CD4-positive, alpha-beta T cell (primary cell): ENCODE measurements at regions not wholly inside any gene's neighbourhood (a gene's known extent, or its start where the extent isn't known, plus 50 kb on each side); places are given as distances from the start of the nearest gene placed in this dataset.

Source experiments
- ATAC-seq: fragments of 200-7000 bp; cut with Tn5 transposase; one replicate; pipeline ENCODE4 v1.10.0; 2022; ENCODE audit warnings: mild to moderate bottlenecking; ENCODE audit not compliant: poor library complexity
- CTCF ChIA-PET: fragments of 350-600 bp; sonication (Branson Sonifier 250); formaldehyde crosslinking; loops from one replicate; lab custom pipeline; 2021; ENCODE audit warnings: antibody characterized with exemption, inconsistent platforms; lab: Charles Lee
- POLR2A ChIA-PET: fragments of 350-600 bp; sonication (Branson Sonifier 250); formaldehyde crosslinking; loops from one replicate; lab custom pipeline; 2021; ENCODE audit warnings: antibody characterized with exemption, inconsistent platforms; lab: Charles Lee
- DNase-seq, 14 experiments: peaks; one replicate each; pipeline ENCODE4 v3.0.0-alpha.2; 2013 to 2020; ENCODE audit warnings: mixed read lengths in 2 of 14
- H3K27ac ChIP-seq, 2 donors: one replicate each; pipeline versions ENCODE4 v1.5.1 to v1.7.0; 2013; ENCODE audit warnings: low read length in 2 of 2, low read depth in 1 of 2, mild to moderate bottlenecking in 1 of 2
- H3K27me3 ChIP-seq, 2 experiments: 1 replicate in 1 of 2; 2 replicates in 1 of 2; pipeline versions ENCODE4 v1.6.1 to v1.7.0; 2013; ENCODE audit warnings: low read length in 2 of 2, control low read depth in 1 of 2, mild to moderate bottlenecking in 1 of 2, moderate library complexity in 1 of 2; ENCODE audit not compliant: insufficient read depth in 2 of 2, control insufficient read depth in 1 of 2
- H3K36me3 ChIP-seq: one replicate; pipeline ENCODE4 v1.6.1; 2013; ENCODE audit warnings: low read length, control low read depth; ENCODE audit not compliant: insufficient read depth
- H3K4me1 ChIP-seq: one replicate; pipeline ENCODE4 v1.6.1; 2013; ENCODE audit warnings: low read length, control low read depth; ENCODE audit not compliant: insufficient read depth
- H3K4me3 ChIP-seq: one replicate; pipeline ENCODE4 v1.5.1; 2013; ENCODE audit warnings: mild to moderate bottlenecking, low read length, moderate library complexity
- H3K9me3 ChIP-seq, 2 experiments: 1 replicate in 1 of 2; 2 replicates in 1 of 2; pipeline versions ENCODE4 v1.6.1 to v1.7.0; 2013; ENCODE audit warnings: low read length in 2 of 2, mild to moderate bottlenecking in 2 of 2, control low read depth in 1 of 2, moderate library complexity in 1 of 2; ENCODE audit not compliant: control insufficient read depth in 1 of 2, insufficient read depth in 1 of 2
- H3K27ac Mint-ChIP-seq: one replicate; pipeline ENCODE4 v1.8.0; 2020; ENCODE audit warnings: mixed read lengths
- H3K27me3 Mint-ChIP-seq: one replicate; pipeline ENCODE4 v1.8.0; 2021; ENCODE audit warnings: mixed read lengths
- H3K36me3 Mint-ChIP-seq: one replicate; pipeline ENCODE4 v1.8.0; 2021; ENCODE audit warnings: low read depth, mixed read lengths
- H3K4me1 Mint-ChIP-seq: one replicate; pipeline ENCODE4 v1.8.0; 2021; ENCODE audit warnings: low read depth, mixed read lengths
- H3K4me3 Mint-ChIP-seq: one replicate; pipeline ENCODE4 v1.8.0; 2020; ENCODE audit warnings: mild to moderate bottlenecking, mixed read lengths
- H3K9me3 Mint-ChIP-seq: one replicate; pipeline ENCODE4 v1.8.0; 2020; ENCODE audit warnings: mixed read lengths
- intact Hi-C, 2 experiments: fragments of 100-400 bp; cut with DNase I in 1 of 2; cut with micrococcal nuclease in 1 of 2; formaldehyde crosslinking; loops; one replicate each; pipeline versions ENCODE4 v1.15.1 to v1.9.0; 2023 to 2025; cut with DNase I, micrococcal nuclease
- TF ChIP-seq, protein P1 (sequence below): fragments of 200-600 bp; IDR thresholded peaks from one replicate; pipeline ENCODE4 v1.8.0; 2022; ENCODE audit warnings: antibody characterized with exemption, mild to moderate bottlenecking

GRCh38 chr12:127205781-127206555 lies 1061.0 kb upstream of the TMEM132C start:
- Histone ChIP-seq H3K27ac (no peak overlapping the region), H3K27me3 (no peaks in the 10 kb centered on the region), H3K36me3 (no peaks in the 10 kb centered on the region), H3K9me3 (no peaks in the 10 kb centered on the region), H3K4me1 (no peaks in the 10 kb centered on the region), H3K4me3 (no peak overlapping the region)
- ChIA-PET CTCF (no interaction called here), POLR2A (no interaction called here)
- DNase-seq (no peak), ATAC-seq (no peak)
- no peaks in the 10 kb centered on the region for H3K36me3 Mint-ChIP-seq
- H3K4me3 Mint-ChIP-seq: no peak overlapping the region
- no peak overlapping the region for H3K27ac Mint-ChIP-seq
- TF ChIP-seq, protein P1, sequence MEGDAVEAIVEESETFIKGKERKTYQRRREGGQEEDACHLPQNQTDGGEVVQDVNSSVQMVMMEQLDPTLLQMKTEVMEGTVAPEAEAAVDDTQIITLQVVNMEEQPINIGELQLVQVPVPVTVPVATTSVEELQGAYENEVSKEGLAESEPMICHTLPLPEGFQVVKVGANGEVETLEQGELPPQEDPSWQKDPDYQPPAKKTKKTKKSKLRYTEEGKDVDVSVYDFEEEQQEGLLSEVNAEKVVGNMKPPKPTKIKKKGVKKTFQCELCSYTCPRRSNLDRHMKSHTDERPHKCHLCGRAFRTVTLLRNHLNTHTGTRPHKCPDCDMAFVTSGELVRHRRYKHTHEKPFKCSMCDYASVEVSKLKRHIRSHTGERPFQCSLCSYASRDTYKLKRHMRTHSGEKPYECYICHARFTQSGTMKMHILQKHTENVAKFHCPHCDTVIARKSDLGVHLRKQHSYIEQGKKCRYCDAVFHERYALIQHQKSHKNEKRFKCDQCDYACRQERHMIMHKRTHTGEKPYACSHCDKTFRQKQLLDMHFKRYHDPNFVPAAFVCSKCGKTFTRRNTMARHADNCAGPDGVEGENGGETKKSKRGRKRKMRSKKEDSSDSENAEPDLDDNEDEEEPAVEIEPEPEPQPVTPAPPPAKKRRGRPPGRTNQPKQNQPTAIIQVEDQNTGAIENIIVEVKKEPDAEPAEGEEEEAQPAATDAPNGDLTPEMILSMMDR: no peak
- H3K9me3 Mint-ChIP-seq: peaks cover 2% of the 10 kb centered on the region
- intact Hi-C loops: no loop called here
- H3K27me3 Mint-ChIP-seq: peaks cover 16% of the 10 kb centered on the region
- H3K4me1 Mint-ChIP-seq: no peaks in the 10 kb centered on the region

DNA sequence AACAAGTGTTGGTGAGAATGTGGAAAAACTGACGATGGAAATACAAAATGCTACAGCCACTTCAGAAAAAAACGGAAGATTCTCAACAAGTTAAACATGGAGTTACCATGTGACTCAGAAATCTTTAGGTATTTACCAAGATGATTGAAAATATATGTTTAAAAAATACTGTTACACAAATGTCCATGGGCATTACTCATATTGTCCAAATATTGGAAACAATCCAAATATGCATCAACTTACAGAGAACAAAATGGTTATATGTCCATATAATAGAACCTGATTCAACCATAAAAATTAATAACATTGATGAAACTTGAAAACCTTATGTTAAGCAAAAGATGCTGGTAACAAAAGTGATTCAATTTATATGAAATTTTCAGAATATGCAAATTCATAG lies 1057.7 kb upstream of the TMEM132C start:
- no peaks in the 10 kb centered on the region for H3K27me3 ChIP-seq
- TF ChIP-seq, protein P1: no peak
- Mint-ChIP-seq H3K9me3 (peaks cover 2% of the 10 kb centered on the region), H3K4me1 (no peaks in the 10 kb centered on the region), H3K27me3 (peaks cover 6% of the 10 kb centered on the region), H3K27ac (no peak overlapping the region), H3K4me3 (no peak overlapping the region), H3K36me3 (no peaks in the 10 kb centered on the region)
- DNase-seq (no peak), ATAC-seq (no peak)
- no peaks in the 10 kb centered on the region for H3K4me1 ChIP-seq
- no peak overlapping the region for H3K27ac ChIP-seq
- H3K9me3 ChIP-seq: no peaks in the 10 kb centered on the region
- H3K4me3 ChIP-seq: no peak overlapping the region
- intact Hi-C loops: no loop called here
- ChIA-PET POLR2A (no interaction called here), CTCF (no interaction called here)
- no peaks in the 10 kb centered on the region for H3K36me3 ChIP-seq

DNA sequence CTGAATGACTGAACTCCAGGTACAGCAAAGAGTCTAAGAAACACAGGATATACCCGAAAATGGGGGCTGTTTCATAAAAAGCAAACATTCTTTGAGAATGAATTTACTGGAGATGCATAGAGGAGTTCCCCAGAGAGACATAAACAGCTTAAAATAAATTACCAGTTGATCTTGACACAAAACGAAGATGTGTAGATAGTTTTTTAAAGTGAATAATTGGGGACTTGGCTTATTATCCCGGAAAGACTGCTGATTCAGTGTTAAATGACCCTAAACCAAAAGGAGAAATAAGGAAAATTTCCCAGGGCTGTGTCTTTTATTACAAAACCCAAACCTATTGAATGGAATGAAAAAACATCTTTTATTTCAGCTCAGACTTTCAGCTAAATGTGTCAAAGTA lies 1052.8 kb upstream of the TMEM132C start:
- DNase-seq: no peak
- H3K9me3 Mint-ChIP-seq: no peaks in the 10 kb centered on the region
- intact Hi-C loops: no loop called here
- H3K27ac Mint-ChIP-seq: no peak overlapping the region
- H3K36me3 Mint-ChIP-seq: no peaks in the 10 kb centered on the region
- H3K27me3 Mint-ChIP-seq: no peaks in the 10 kb centered on the region
- ChIA-PET CTCF (no interaction called here), POLR2A (no interaction called here)
- H3K4me3 ChIP-seq: no peak overlapping the region
- H3K27me3 ChIP-seq: no peaks in the 10 kb centered on the region
- H3K4me1 ChIP-seq: no peaks in the 10 kb centered on the region
- no peaks in the 10 kb centered on the region for H3K36me3 ChIP-seq
- ATAC-seq: no peak
- no peaks in the 10 kb centered on the region for H3K9me3 ChIP-seq
- no peak overlapping the region for H3K27ac ChIP-seq
- TF ChIP-seq, protein P1: no peak
- H3K4me1 Mint-ChIP-seq: no peaks in the 10 kb centered on the region
- no peak overlapping the region for H3K4me3 Mint-ChIP-seq
